Naive B cell (primary cell): ENCODE measurements at regions not wholly inside any gene's neighbourhood (a gene's known extent, or its start where the extent isn't known, plus 50 kb on each side); places are given as distances from the start of the nearest gene placed in this dataset.
"Not testable (repeated sequence)": the region's sequence is repeated elsewhere in the genome, so short reads cannot be mapped to it uniquely, and the experiment has no call there.

Experiments used
- ATAC-seq, 2 donors: fragments of 150-1000 bp; cut with Tn5 transposase; 2 replicates each; pipeline ENCODE4 v1.10.0; 2021; ENCODE audit warnings: low read depth in 2 of 2, mild to moderate bottlenecking in 2 of 2, moderate library complexity in 2 of 2
- DNase-seq: peaks from one replicate; pipeline ENCODE4 v3.0.0; 2022
- H3K27ac Mint-ChIP-seq, 6 donors: one replicate each; pipeline ENCODE4 v1.8.0; 2020 to 2022; ENCODE audit warnings: mild to moderate bottlenecking in 6 of 6, mixed read lengths in 6 of 6, moderate library complexity in 5 of 6, inconsistent platforms in 2 of 6
- H3K27me3 Mint-ChIP-seq, 3 donors: one replicate each; pipeline ENCODE4 v1.8.0; 2021 to 2022; ENCODE audit warnings: mixed read lengths in 3 of 3, mild to moderate bottlenecking in 1 of 3
- H3K36me3 Mint-ChIP-seq, 2 donors: one replicate each; pipeline ENCODE4 v1.8.0; 2020 to 2022; ENCODE audit warnings: mixed read lengths in 2 of 2, inconsistent platforms in 1 of 2, mild to moderate bottlenecking in 1 of 2
- H3K4me1 Mint-ChIP-seq, 3 donors: one replicate each; pipeline ENCODE4 v1.8.0; 2020 to 2022; ENCODE audit warnings: mixed read lengths in 3 of 3, inconsistent platforms in 1 of 3, mild to moderate bottlenecking in 1 of 3, moderate library complexity in 1 of 3
- H3K4me3 Mint-ChIP-seq, 8 donors: one replicate each; pipeline ENCODE4 v1.8.0; 2020 to 2022; ENCODE audit warnings: mild to moderate bottlenecking in 8 of 8, mixed read lengths in 8 of 8, moderate library complexity in 8 of 8, inconsistent platforms in 2 of 8
- H3K9me3 Mint-ChIP-seq, 7 donors: one replicate each; pipeline ENCODE4 v1.8.0; 2020 to 2022; ENCODE audit warnings: mixed read lengths in 7 of 7, mild to moderate bottlenecking in 5 of 7, inconsistent platforms in 2 of 7, moderate library complexity in 1 of 7

- ATAC-seq (no peak), DNase-seq (no peak)
- peaks cover 0 to 3% (median 0%) of the 10 kb centered on the region in 3 donors for H3K27me3 Mint-ChIP-seq
- H3K27ac Mint-ChIP-seq, result peak overlapping the region in 1 of 6 donors; percentile 12
- H3K4me3 Mint-ChIP-seq, result no peak overlapping the region
- no peaks in the 10 kb centered on the region for H3K36me3 Mint-ChIP-seq
- peaks cover 0 to 11% (median 0%) of the 10 kb centered on the region in 7 donors for H3K9me3 Mint-ChIP-seq
- H3K4me1 Mint-ChIP-seq, result no peaks in the 10 kb centered on the region
These were observed 354.7 kb downstream of the HGF start for GRCh38 chr7:81415181-81415580.

GRCh38 chr7:81414411-81414810 is 355.4 kb downstream of the HGF start:
- H3K27me3 Mint-ChIP-seq, result peaks cover 0 to 3% (median 0%) of the 10 kb centered on the region in 3 donors
- no peak overlapping the region for H3K4me3 Mint-ChIP-seq
- H3K4me1 Mint-ChIP-seq, result no peaks in the 10 kb centered on the region
- ATAC-seq (no peak), DNase-seq (no peak)
- no peaks in the 10 kb centered on the region for H3K36me3 Mint-ChIP-seq
- peaks cover 0 to 11% (median 0%) of the 10 kb centered on the region in 7 donors for H3K9me3 Mint-ChIP-seq
- H3K27ac Mint-ChIP-seq, result peak overlapping the region in 1 of 6 donors; percentile 47

- ATAC-seq (no peak), DNase-seq (no peak)
- Mint-ChIP-seq H3K36me3 (no peaks in the 10 kb centered on the region), H3K27ac (no peak overlapping the region), H3K4me3 (no peak overlapping the region), H3K9me3 (peaks cover 0 to 9% (median 0%) of the 10 kb centered on the region in 7 donors), H3K27me3 (no peaks in the 10 kb centered on the region), H3K4me1 (no peaks in the 10 kb centered on the region)
These were observed 359.3 kb downstream of the HGF start for GRCh38 chr7:81410471-81411117.

GRCh38 chr7:81408728-81409127 is 361.1 kb downstream of the HGF start:
- Mint-ChIP-seq H3K9me3 (peaks cover 0 to 10% (median 3%) of the 10 kb centered on the region in 7 donors), H3K27me3 (no peaks in the 10 kb centered on the region)

GRCh38 chr7:81407094-81407493 is 362.8 kb downstream of the HGF start:
- ATAC-seq, result no peak
- Mint-ChIP-seq H3K4me3 (no peak overlapping the region), H3K27me3 (no peaks in the 10 kb centered on the region)

More at GRCh38 chr7:81408728-81409127, 361.1 kb downstream of the HGF start:
- ATAC-seq (no peak), DNase-seq (no peak)
- Mint-ChIP-seq H3K27ac (no peak overlapping the region), H3K4me1 (no peaks in the 10 kb centered on the region), H3K4me3 (no peak overlapping the region), H3K36me3 (no peaks in the 10 kb centered on the region)

GRCh38 chr7:81404669-81405068 is 365.2 kb downstream of the HGF start:
- ATAC-seq, result no peak

More at GRCh38 chr7:81407094-81407493, 362.8 kb downstream of the HGF start:
- peaks cover 0 to 10% (median 3%) of the 10 kb centered on the region in 7 donors for H3K9me3 Mint-ChIP-seq
- H3K36me3 Mint-ChIP-seq, result no peaks in the 10 kb centered on the region
- DNase-seq, result no peak
- no peaks in the 10 kb centered on the region for H3K4me1 Mint-ChIP-seq
- no peak overlapping the region for H3K27ac Mint-ChIP-seq

GRCh38 chr7:81402227-81402626 is 367.6 kb downstream of the HGF start:
- Mint-ChIP-seq H3K4me3 (no peak overlapping the region), H3K4me1 (no peaks in the 10 kb centered on the region), H3K36me3 (no peaks in the 10 kb centered on the region), H3K9me3 (peaks cover 0 to 5% (median 2%) of the 10 kb centered on the region in 7 donors), H3K27ac (no peak overlapping the region), H3K27me3 (no peaks in the 10 kb centered on the region)
- no peak for DNase-seq
- no peak for ATAC-seq

More at GRCh38 chr7:81404669-81405068, 365.2 kb downstream of the HGF start:
- Mint-ChIP-seq H3K36me3 (no peaks in the 10 kb centered on the region), H3K27ac (no peak overlapping the region), H3K4me1 (no peaks in the 10 kb centered on the region), H3K27me3 (no peaks in the 10 kb centered on the region), H3K9me3 (peaks cover 0 to 5% (median 2%) of the 10 kb centered on the region in 7 donors), H3K4me3 (no peak overlapping the region)
- DNase-seq, result no peak

GRCh38 chr7:81399471-81399870 is 370.4 kb downstream of the HGF start:
- no peaks in the 10 kb centered on the region for H3K27me3 Mint-ChIP-seq
- no peak for ATAC-seq

GRCh38 chr7:81394029-81394428 is 375.8 kb downstream of the HGF start:
- H3K9me3 Mint-ChIP-seq, result peaks cover 0 to 2% (median 0%) of the 10 kb centered on the region in 7 donors
- no peak for DNase-seq

More at GRCh38 chr7:81399471-81399870, 370.4 kb downstream of the HGF start:
- H3K4me3 Mint-ChIP-seq, result no peak overlapping the region
- H3K9me3 Mint-ChIP-seq, result peaks cover 0 to 2% (median 0%) of the 10 kb centered on the region in 7 donors
- H3K4me1 Mint-ChIP-seq, result no peaks in the 10 kb centered on the region
- H3K36me3 Mint-ChIP-seq, result no peaks in the 10 kb centered on the region
- no peak for DNase-seq
- H3K27ac Mint-ChIP-seq, result no peak overlapping the region

GRCh38 chr7:81393018-81393417 is 376.8 kb downstream of the HGF start:
- no peak for ATAC-seq
- Mint-ChIP-seq H3K9me3 (peaks cover 0 to 2% (median 0%) of the 10 kb centered on the region in 7 donors), H3K27ac (no peak overlapping the region), H3K4me1 (no peaks in the 10 kb centered on the region), H3K27me3 (no peaks in the 10 kb centered on the region), H3K36me3 (no peaks in the 10 kb centered on the region), H3K4me3 (no peak overlapping the region)
- no peak for DNase-seq

More at GRCh38 chr7:81394029-81394428, 375.8 kb downstream of the HGF start:
- no peak for ATAC-seq
- Mint-ChIP-seq H3K27ac (no peak overlapping the region), H3K36me3 (no peaks in the 10 kb centered on the region), H3K4me1 (no peaks in the 10 kb centered on the region), H3K27me3 (no peaks in the 10 kb centered on the region), H3K4me3 (no peak overlapping the region)

- Mint-ChIP-seq H3K27ac (no peak overlapping the region), H3K9me3 (peaks cover 0 to 5% (median 1%) of the 10 kb centered on the region in 7 donors), H3K27me3 (no peaks in the 10 kb centered on the region), H3K36me3 (no peaks in the 10 kb centered on the region), H3K4me3 (no peak overlapping the region), H3K4me1 (no peaks in the 10 kb centered on the region)
- DNase-seq (no peak), ATAC-seq (no peak)
These were observed 384.5 kb downstream of the HGF start for GRCh38 chr7:81385370-81385769.

- DNase-seq (no peak), ATAC-seq (no peak)
- no peak overlapping the region for H3K27ac Mint-ChIP-seq
- no peak overlapping the region for H3K4me3 Mint-ChIP-seq
- no peaks in the 10 kb centered on the region for H3K36me3 Mint-ChIP-seq
- H3K9me3 Mint-ChIP-seq, result peaks cover 0 to 5% (median 1%) of the 10 kb centered on the region in 7 donors
- no peaks in the 10 kb centered on the region for H3K27me3 Mint-ChIP-seq
- H3K4me1 Mint-ChIP-seq, result no peaks in the 10 kb centered on the region
These were observed 386.0 kb downstream of the HGF start for GRCh38 chr7:81383846-81384245.

GRCh38 chr7:81374641-81375040 is 395.2 kb downstream of the HGF start:
- H3K4me3 Mint-ChIP-seq, DNase-seq, H3K9me3 Mint-ChIP-seq, H3K4me1 Mint-ChIP-seq, ATAC-seq, H3K27ac Mint-ChIP-seq, H3K27me3 Mint-ChIP-seq, H3K36me3 Mint-ChIP-seq: not testable (repeated sequence)

- Mint-ChIP-seq H3K27ac (no peak overlapping the region), H3K4me3 (no peak overlapping the region), H3K4me1 (no peaks in the 10 kb centered on the region), H3K36me3 (no peaks in the 10 kb centered on the region), H3K9me3 (peaks cover 0 to 3% (median 0%) of the 10 kb centered on the region in 7 donors), H3K27me3 (no peaks in the 10 kb centered on the region)
- DNase-seq, result no peak
- no peak for ATAC-seq
These were observed 399.0 kb downstream of the HGF start for GRCh38 chr7:81370822-81371221.
